Sigmoid colon (tissue), 4 donors: ENCODE measurements at regions not wholly inside any gene's neighbourhood (a gene's known extent, or its start where the extent isn't known, plus 50 kb on each side); places are given as distances from the start of the nearest gene placed in this dataset.

Source experiments
- CTCF ChIP-seq, 4 experiments: fragments of 450-650 bp in 3 of 4; fragments of 200-600 bp in 1 of 4; IDR thresholded peaks; one replicate each; pipeline ENCODE4 v1.5.1; 2016 to 2019; ENCODE audit warnings: antibody characterized with exemption in 4 of 4, mild to moderate bottlenecking in 3 of 4, moderate library complexity in 2 of 4
- EP300 ChIP-seq, 4 donors: sonication (generic); formaldehyde crosslinking; IDR thresholded peaks; one replicate each; pipeline ENCODE4 v1.6.1; 2017; ENCODE audit warnings: antibody characterized with exemption in 4 of 4
- POLR2AphosphoS5 ChIP-seq, 4 donors: sonication (generic); formaldehyde crosslinking; IDR thresholded peaks; one replicate each; pipeline ENCODE4 v1.6.1; 2017; ENCODE audit warnings: antibody characterized with exemption in 4 of 4

- TF ChIP-seq CTCF (IDR thresholded peaks at IDR 0.05) (no peak), POLR2AphosphoS5 (IDR thresholded peaks at IDR 0.05) (no peak), EP300 (IDR thresholded peaks at IDR 0.05) (no peak)
Measured at GRCh38 chr1:232184561-232185530, 445.1 kb downstream of the SIPA1L2 start.
